ENCODE measurements at regions not wholly inside any gene's neighbourhood (a gene's known extent, or its start where the extent isn't known, plus 50 kb on each side); places are given as distances from the start of the nearest gene placed in this dataset.

GRCh38 chr11:131231317-131231940 lies 139.0 kb upstream of the NTM start:
- TF ChIP-seq, protein P1, sequence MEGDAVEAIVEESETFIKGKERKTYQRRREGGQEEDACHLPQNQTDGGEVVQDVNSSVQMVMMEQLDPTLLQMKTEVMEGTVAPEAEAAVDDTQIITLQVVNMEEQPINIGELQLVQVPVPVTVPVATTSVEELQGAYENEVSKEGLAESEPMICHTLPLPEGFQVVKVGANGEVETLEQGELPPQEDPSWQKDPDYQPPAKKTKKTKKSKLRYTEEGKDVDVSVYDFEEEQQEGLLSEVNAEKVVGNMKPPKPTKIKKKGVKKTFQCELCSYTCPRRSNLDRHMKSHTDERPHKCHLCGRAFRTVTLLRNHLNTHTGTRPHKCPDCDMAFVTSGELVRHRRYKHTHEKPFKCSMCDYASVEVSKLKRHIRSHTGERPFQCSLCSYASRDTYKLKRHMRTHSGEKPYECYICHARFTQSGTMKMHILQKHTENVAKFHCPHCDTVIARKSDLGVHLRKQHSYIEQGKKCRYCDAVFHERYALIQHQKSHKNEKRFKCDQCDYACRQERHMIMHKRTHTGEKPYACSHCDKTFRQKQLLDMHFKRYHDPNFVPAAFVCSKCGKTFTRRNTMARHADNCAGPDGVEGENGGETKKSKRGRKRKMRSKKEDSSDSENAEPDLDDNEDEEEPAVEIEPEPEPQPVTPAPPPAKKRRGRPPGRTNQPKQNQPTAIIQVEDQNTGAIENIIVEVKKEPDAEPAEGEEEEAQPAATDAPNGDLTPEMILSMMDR (IDR thresholded peaks at IDR 0.05) = no peak
- TF ChIP-seq POLR2A (IDR thresholded peaks at IDR 0.05) (no peak), POLR2AphosphoS5 (IDR thresholded peaks at IDR 0.05; ENCODE audit: insufficient read depth in 1 of 2, low read depth in 1 of 2) (no peak)
